ENCODE measurements at regions not wholly inside any gene's neighbourhood (a gene's known extent, or its start where the extent isn't known, plus 50 kb on each side); places are given as distances from the start of the nearest gene placed in this dataset.
"Not testable (repeated sequence)": the region's sequence is repeated elsewhere in the genome, so short reads cannot be mapped to it uniquely, and the experiment has no call there.

DNA sequence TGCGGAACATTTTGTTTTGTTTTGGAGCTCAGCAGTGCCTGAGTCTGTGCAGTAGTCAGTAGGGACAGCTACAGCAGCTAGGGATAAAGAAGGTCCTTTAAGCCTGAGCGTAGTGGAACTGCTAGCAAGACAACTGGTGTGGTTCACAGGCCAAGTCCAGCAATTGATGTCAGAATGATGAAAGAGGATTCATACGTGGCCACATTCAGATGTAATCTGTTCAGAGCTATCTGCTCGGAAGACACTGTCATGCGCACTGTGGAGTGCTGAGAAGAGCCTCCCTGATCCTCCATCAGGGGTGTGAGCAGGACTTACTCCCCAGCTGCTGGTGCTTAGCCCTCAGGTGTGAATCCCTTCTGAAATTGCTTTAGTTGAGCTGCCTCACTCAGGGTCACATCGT is 79.6 kb upstream of the ANKRD1 start:
- intact Hi-C loops (cut with DNase I): no loop called here
- DNase-seq (ENCODE audit: low spot score): no peak

DNA sequence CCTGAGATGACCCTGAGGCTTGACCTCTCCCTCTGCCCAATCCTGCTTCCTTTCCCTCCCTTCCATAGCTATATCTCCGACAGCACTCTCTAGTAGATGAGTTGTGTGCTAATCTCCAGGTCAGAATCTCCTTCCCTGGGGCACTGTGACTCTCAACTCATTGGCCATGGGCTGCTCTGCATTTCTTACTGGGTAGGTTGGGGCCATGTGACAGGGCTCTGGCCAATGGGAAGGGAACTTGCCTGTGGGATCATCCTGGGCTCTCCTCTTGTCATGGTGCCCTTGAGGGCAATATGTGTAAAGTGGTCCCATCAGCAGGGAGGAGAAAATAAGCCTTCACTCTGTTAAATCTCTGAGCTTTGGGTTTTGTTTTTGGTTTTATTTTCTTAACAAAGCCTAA is 80.1 kb upstream of the ANKRD1 start:
- DNase-seq (ENCODE audit: low spot score): no peak
- intact Hi-C loops (cut with DNase I): no loop called here

DNA sequence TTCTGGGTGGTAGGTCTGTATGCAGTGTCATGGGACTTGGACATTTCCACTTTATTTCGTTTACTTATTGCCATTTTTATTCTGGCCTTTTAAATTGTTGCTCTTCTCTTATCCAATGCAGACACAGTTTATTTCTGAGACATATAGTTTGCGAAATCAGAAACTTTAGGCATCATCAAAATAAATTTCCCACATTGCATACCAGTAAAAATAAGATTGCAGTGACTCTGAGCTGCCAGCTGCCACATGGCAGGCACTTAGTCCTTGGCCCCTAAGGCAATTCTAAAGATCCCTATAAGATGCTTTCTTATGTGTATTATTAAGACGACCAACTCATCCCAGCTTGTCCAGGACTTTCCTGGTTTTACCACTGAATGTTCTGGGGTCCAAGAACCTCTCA is 81.8 kb upstream of the ANKRD1 start:
- DNase-seq (ENCODE audit: low spot score): no peak
- intact Hi-C loops (cut with DNase I): no loop called here

DNA sequence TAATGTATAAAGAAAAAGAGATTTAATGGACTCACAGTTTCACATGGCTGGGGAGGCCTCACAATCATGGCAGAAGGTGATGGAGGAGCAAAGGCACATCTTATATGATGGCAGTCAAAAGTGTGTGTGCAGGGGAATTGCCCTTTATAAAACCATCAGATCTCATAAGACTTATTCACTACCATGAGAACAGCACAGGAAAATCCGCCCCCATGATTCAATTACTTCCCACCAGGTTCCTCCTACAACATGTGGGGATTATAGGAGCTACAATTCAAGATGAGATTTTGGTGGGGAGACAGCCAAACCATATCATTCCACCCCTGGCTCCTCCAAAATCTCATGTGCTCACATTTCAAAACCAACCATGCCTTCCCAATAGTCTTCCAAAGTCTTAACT is 82.5 kb upstream of the ANKRD1 start:
- intact Hi-C loops (cut with DNase I); DNase-seq (ENCODE audit: low spot score): not testable (repeated sequence)

DNA sequence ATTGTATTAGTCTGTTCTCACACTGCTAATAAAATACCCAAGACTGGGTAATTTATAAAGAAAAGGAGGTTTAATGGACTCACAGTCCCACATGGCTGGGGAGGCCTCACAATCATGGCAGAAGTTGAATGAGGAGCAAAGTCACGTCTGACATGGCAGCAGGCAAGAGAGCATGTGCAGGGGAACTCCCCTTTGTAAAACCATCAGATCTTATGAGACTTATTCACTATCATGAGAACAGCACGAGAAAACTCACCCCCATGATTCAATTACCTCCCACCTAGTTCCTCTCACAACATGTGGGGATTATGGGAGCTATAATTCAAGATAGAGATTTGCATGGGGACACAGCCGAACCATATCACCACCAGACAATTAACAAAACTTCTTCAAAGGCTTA is 84.4 kb upstream of the ANKRD1 start:
- DNase-seq (ENCODE audit: low spot score): not testable (repeated sequence)
- intact Hi-C loops (cut with DNase I): loop anchor here in 1 of 2 donors (5.0 kb wide), 1 partner anchor 242 kb away; no protein-coding TSS in a partner anchor

DNA sequence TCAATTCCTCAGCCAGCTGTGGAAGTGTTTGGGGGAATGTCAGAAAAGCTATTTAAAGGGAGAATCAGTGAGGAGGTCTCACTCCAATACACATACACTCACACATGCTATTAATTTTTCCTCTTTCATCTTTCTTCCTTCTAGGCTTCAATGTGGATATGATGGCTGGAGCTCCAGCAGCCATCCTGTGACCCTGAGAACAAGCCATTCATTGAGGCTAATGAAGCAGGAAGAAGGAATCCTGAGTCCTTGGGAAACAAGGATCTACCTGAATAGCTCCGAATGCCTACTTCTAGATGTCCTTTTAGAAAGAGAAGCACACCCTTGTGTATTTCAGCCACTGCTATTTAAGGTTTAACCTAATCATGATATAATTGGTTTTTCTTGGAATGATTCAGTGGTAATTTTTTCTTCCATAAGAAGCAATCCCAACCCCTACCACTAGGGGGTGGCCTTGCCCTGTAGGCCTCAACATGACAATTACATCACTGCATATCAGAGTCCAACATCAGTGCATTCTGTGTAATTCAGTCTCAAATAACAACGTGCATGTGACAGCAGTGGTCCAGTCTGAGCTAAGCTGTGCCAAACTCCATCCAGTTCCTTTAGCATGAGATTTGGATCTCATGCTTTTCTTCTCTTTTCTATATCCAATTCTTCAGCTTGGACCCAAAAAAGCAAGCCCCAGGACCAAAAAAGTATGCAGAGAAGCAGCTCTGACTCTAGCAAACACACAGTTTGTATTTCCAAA is 85.3 kb upstream of the ANKRD1 start:
- intact Hi-C loops (cut with DNase I): loop anchor here in 1 of 2 donors (5.0 kb wide), 1 partner anchor 241 kb away; no protein-coding TSS in a partner anchor
- no peak for DNase-seq (ENCODE audit: low spot score)

DNA sequence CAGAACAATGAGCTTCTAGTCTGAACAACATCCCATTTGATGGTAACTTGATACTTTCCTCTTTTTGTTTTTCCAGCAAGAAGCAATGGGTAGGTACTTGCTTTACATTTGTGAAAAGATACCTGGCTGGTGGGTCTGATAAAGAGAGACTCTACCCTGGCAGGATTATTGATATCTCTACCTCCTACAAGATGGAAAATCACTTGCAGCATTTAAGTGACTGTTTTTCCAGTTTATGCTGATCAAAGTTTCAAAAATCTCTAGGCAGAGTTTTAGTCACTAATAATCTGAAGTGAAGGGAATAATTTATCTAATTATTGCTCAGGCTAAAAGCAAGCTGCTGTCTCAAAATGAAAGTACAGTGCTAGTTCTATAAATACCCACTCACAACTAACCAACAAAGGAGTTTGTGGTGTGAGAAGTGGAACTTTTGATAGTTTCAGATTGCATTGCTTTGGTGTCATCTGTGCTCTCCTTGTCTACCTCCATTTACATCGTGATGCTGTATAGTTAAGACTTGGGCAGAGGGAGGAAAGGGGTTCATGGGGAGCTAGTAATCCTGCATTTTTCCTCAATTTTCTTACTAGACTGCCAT is 86.0 kb upstream of the ANKRD1 start:
- intact Hi-C loops (cut with DNase I): loop anchor here in 1 of 2 donors (5.0 kb wide), 1 partner anchor 240 kb away; no protein-coding TSS in a partner anchor
- DNase-seq (ENCODE audit: low spot score): no peak

DNA sequence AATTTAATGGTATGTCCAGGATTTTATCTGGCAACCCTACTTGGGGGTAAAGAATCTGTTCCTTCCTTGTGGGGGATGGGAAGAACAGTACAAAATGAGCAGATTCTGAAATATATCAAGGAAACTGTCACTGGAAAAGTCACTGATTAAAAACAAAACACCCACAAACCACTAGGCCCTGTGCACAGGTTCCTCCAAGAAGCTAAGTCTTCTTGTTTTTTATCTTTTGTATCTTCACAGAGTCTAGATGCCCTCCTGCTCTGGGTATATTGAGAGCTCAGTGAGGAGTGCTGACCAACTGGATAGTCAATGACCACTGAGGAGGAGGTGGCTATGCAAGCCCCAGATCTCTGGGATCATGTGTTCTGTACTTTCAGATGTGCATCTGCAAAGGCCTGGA is 86.8 kb upstream of the ANKRD1 start:
- no peak for DNase-seq (ENCODE audit: low spot score)
- intact Hi-C loops (cut with DNase I): loop anchor here in 1 of 2 donors (5.0 kb wide), 1 partner anchor 240 kb away; no protein-coding TSS in a partner anchor

DNA sequence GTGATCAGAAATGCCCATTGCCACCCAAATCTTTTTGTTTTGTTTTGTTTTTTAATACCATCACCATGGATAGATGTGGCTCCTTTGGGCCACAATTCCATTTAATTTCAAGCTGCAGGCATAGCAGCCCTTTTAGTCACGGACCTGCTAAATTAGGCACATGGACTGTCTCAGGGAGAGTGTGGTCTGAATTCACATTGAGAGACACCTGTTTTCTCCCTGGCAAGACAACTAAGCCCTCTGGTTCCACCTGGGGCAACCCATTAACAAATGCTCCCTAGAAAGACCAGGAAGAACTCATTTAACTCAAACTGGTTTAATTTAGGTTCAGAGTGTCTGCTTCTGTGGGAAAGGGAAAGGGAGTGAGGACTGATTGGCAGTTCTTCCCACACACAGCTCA is 88.2 kb upstream of the ANKRD1 start:
- intact Hi-C loops (cut with DNase I): loop anchor here in 1 of 2 donors (5.0 kb wide), 1 partner anchor 238 kb away; no protein-coding TSS in a partner anchor

DNA sequence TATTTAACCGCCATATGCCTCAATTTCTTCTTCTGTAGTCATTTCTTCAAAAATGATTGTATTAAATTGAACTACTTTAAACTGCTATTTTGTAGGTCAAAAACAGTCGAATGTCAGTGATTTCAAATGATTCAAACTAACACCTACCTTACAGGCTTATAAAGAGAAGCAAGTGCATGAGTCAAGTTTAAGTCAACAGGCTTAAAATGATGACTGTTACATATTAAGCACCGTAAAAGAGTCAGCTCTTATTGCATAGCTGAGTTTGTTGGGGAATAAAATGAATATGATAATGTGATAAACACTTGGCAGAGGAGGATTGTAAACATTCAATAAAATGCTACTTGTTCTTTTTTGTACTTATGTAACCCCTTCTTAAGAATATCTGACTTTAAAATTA is 90.1 kb upstream of the ANKRD1 start:
- intact Hi-C loops (cut with DNase I): no loop called here
- no peak for DNase-seq (ENCODE audit: low spot score)

More for the DNA sequence above, 88.2 kb upstream of the ANKRD1 start:
- no peak for DNase-seq (ENCODE audit: low spot score)

DNA sequence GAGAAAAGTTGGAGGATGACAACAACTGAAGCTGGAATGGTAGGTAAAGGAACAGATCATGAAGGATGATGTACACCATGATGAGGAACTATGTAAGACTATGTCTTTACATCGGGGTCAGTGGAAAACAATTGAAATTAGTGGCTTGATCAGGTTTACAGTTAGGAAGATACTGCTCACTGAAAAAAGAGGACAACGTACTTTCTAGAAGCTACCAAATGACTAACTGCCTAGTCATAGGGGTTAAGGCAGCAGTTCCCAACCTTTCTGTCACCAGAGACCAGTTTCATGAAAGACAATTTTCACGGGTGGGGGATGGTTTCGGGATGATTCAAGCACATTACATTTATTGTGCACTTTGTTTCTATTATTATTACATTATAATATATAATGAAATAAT is 91.6 kb upstream of the ANKRD1 start:
- intact Hi-C loops (cut with DNase I): no loop called here
- DNase-seq (ENCODE audit: low spot score): no peak

DNA sequence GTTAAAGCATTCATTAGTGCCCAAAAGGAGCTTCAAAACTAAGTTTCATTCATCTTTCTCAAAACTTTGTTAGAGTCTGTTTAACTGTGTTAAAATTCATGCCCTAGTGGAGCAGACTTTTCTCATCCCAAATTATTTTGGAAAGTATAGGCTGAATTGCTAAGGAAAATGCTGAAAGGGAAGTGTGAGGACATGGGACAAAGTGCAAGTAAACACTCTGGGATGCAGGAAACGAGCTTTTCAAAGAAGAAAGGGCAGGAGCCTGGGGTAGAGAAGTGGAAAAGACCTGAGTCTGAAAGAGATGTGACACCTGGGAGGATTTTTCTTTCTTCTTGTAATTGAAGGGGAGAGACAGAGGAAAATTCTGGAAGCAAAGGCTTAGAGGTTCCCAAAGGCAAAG is 93.1 kb upstream of the ANKRD1 start:
- intact Hi-C loops (cut with DNase I): no loop called here
- DNase-seq (ENCODE audit: low spot score): no peak

DNA sequence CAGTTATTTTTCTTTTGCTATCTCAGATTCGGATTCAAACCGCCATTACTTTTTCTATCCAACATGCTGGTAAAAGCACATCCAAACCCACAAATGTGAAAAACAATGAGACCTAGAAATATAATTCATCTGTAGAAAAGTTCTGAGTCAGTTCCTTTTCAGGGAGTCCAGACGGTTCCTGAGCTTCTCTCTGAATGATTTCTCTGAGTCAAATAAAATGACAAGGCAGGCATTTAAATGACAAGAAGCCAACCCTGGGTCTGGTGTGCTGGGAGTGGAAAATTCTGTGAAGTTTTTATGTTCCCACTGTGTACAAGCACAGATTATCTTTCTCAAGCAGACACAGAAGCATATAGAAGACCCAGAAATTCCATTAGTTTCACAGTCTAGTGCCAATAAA is 96.3 kb upstream of the ANKRD1 start:
- DNase-seq (ENCODE audit: low spot score): no peak
- intact Hi-C loops (cut with DNase I): no loop called here

DNA sequence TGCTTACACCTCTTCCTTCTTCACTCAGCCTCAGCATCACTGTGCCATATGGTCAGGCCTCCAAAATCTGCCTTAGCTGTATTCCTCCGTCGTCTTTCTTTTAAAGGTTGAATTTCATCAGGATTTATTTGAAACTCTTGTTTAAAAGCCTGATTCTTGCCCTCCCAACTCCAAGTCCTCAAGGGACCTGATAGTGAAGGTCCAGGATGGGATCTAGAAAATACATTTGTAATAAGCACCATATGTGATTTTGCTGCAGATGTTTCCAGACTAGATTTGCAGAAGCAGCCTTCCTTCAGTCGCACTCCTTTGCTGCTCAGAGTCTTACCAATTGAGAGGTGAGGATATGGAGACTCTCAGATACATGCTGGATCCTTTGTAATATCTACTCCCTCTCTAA is 101.0 kb upstream of the ANKRD1 start:
- intact Hi-C loops (cut with DNase I): no loop called here
- DNase-seq (ENCODE audit: low spot score): no peak

DNA sequence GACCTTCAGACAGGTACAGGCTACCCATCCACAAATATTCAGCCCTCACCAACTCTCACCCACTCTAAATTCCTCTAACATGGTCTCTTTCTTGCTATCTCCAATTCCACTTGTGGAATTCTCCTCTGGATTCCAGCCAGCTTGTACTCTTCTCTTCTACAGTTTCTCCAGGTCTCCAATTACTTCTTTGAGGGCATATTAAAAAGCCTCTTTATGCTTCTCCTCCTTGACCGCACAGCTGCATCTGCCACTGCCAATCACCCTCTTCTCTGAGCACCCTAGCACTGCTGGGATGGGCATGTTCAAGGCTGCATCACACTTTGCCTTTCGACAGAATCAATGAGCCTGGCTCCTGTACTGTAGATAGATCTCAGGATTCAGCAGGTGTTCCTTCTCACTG is 101.5 kb upstream of the ANKRD1 start:
- DNase-seq (ENCODE audit: low spot score): no peak
- intact Hi-C loops (cut with DNase I): no loop called here

DNA sequence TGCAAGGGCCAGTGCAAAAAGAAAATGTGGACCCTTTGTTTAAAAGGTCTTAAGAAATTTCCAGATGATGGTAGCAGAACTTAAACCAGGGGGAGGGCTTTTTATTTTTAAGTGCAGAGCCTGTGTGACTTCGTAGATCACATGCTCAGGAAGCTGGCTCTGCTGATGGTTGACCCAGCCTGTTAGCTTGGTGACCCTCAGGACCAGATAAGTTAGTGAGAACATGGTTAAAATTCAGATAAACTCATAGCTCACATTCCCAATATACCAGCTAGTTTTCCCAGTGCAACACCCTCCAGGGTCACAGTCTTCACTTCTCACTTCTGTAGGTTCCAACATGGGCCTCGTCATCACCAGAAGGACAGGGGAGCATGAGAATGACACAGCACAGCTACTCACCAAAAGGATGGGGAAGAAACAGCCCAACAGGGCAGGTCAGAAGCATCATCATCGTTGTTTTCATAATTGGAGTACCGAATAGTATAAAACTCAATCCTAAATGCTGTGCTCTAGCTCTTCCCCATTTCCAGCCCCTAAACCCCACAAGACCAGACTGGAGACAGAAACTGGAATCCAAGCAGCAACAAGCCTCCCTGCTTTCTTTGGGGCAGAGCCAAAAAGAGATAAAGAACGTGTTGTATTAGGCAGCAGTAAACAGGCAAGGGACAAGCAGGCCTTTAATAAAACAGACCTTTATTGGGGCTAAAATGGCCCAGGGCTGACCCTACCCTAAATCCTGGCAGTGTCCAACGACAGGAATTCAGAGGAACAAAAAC is 102.2 kb upstream of the ANKRD1 start:
- intact Hi-C loops (cut with DNase I): no loop called here
- DNase-seq (ENCODE audit: low spot score): no peak

DNA sequence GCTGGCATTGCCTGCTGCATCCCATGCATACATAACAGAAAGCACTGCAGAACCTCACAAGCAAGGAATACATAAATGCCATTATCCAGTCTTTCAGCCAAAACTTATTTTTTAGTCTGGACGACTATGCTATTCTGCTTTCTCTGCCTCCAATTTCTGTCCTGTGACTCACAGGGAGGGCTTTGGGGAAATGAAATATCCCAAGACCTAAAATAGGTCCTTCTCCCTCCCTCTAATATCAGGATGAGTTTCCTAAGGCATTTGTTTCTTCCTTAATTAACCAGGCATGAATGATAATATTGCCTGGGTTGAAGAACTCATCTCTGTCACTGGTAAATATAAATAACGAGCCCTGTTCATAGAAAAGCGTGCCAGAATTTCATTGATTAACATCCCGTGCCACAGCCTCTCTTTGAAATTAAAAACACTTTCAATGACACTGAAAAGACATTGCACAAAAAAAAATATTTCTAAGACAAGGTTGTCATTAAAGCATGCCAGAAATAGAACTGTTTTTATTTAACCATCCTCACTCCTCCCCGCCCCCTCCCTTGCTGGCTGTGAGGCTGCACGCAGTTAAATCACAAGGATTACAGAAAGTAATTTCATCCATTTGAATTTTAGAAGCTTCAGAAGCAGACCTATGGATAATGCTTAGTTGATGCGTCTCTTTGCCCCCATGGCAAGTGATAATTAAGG is 103.0 kb upstream of the ANKRD1 start:
- intact Hi-C loops (cut with DNase I): no loop called here
- no peak for DNase-seq (ENCODE audit: low spot score)

DNA sequence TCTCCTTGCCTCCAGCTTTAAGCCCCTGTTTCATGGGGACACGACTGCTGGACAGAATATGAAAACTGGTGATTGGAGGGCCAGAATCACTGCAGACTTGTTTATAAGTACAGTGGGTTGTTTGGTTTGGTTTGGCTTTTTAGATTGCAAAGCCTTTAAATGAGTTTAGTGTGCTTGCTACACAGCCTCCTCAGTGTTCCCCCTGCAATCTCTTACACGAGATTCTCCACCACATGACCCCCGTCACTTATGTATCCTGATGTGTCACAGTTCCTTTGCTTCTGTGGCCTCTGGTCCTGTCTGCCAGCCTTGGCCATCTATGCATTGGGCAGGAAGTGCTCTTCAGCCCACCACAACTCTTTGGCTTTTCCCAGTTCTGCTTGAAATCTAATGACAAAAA is 103.7 kb upstream of the ANKRD1 start:
- DNase-seq (ENCODE audit: low spot score): no peak
- intact Hi-C loops (cut with DNase I): no loop called here

DNA sequence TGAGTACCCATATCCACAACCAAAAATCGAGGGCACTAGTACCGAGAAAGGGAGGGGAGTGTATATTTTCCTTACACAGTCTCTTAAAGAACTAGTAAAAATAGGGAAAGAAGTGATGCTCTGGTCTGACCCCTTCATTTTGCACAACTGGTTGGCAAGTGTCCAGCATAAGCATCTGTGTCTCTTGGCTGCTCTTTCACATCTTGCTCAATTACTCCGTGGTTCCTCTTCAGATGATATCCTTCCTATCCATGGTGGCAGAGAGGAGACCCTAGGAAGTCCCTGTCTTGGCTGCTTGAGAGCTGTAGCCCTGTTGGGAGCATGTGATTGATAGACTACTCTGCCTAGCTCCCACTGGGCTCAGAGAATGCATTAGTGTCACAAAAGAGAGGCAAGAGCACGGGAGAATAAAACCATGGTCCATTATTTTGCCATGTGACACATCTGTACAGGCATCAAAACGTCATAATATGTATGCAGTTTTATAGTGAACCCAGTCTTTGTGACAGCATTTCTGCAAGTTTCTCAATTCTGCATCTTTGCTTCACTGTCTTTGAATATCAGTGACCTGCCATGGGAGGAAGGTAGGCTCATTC is 111.8 kb upstream of the ANKRD1 start:
- intact Hi-C loops (cut with DNase I): loop anchor here in 1 of 2 donors (10.0 kb wide), 1 partner anchor 108 kb away; the partner anchor contains the start of gene ANKRD1
- DNase-seq (ENCODE audit: low spot score): no peak
